Ishikawa (cell line): ENCODE measurements at regions not wholly inside any gene's neighbourhood (a gene's known extent, or its start where the extent isn't known, plus 50 kb on each side); places are given as distances from the start of the nearest gene placed in this dataset.

ENCODE experiments used
- CREB1 ChIP-seq: IDR thresholded peaks from 2 replicates; pipeline ENCODE4 v1.6.1; 2012; ENCODE audit warnings: low read depth
- EGR1 ChIP-seq: IDR thresholded peaks from 2 replicates; pipeline ENCODE4 v1.6.1; 2012
- EP300 ChIP-seq: IDR thresholded peaks from 2 replicates; pipeline ENCODE4 v1.6.1; 2012; ENCODE audit warnings: borderline replicate concordance
- FOXM1 ChIP-seq: IDR thresholded peaks from 2 replicates; pipeline ENCODE4 v1.6.1; 2012; ENCODE audit warnings: low read depth, borderline replicate concordance
- MAX ChIP-seq: IDR thresholded peaks from 2 replicates; pipeline ENCODE4 v1.6.1; 2012
- TAF1 ChIP-seq: IDR thresholded peaks from 2 replicates; pipeline ENCODE4 v1.6.1; 2012; ENCODE audit warnings: low read depth, mild to moderate bottlenecking
- TEAD4 ChIP-seq: IDR thresholded peaks from 2 replicates; pipeline ENCODE4 v1.6.1; 2012
- YY1 ChIP-seq: IDR thresholded peaks from 2 replicates; pipeline ENCODE4 v1.6.1; 2012; ENCODE audit warnings: low read depth
- ZBTB7A ChIP-seq: IDR thresholded peaks from 2 replicates; pipeline ENCODE4 v1.6.1; 2012; ENCODE audit warnings: low read depth
- TF ChIP-seq, protein P1 (sequence below): IDR thresholded peaks from 2 replicates; pipeline ENCODE4 v1.6.1; 2012; ENCODE audit warnings: low read depth, mild to moderate bottlenecking

DNA sequence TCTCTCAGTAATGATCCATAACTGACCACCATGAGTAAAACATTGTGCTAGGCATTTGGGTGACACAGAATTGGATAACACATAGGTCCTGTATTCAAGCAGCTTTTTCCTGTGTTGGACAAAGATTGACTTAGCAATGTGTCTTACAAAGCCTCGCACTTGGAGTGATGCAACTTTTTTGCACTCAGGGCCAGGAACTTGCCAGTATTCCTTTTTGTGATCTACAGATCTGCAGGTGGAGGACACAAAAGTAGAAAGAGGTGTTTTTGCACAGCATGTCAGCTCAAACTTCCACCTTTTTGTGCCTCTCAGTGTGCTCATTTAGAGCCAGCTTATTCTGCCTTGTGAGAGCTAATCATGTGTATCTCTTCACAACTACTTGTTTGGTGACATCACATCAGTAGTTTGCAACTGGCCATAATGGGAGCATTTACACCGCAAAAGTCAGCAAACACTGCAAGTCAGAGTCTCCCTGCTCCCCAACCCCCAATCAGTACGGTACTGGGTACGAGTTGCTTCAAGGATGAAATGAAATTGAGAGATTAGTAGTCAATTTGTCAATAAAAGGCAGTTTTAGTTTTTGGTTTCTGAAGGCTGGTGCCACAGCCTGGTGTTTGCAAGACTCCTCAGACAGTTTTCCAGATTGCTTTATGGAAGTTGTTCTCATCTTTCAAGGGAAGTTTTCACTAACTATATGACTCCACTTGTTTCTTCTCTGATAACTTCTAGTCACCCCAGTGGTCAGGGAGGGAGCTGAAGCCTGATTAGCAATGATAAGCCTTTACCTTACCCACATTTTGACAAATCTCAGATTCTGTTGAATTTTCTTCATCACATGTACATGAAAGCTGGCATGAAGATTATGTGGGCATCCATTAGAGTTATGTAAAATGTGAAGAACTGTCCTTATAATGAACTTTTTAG, 149.1 kb downstream of the PDCD6IP start:
- no peak for TF ChIP-seq MAX
- no peak for TF ChIP-seq CREB1
- TF ChIP-seq EGR1: no peak
- TF ChIP-seq, protein P1, sequence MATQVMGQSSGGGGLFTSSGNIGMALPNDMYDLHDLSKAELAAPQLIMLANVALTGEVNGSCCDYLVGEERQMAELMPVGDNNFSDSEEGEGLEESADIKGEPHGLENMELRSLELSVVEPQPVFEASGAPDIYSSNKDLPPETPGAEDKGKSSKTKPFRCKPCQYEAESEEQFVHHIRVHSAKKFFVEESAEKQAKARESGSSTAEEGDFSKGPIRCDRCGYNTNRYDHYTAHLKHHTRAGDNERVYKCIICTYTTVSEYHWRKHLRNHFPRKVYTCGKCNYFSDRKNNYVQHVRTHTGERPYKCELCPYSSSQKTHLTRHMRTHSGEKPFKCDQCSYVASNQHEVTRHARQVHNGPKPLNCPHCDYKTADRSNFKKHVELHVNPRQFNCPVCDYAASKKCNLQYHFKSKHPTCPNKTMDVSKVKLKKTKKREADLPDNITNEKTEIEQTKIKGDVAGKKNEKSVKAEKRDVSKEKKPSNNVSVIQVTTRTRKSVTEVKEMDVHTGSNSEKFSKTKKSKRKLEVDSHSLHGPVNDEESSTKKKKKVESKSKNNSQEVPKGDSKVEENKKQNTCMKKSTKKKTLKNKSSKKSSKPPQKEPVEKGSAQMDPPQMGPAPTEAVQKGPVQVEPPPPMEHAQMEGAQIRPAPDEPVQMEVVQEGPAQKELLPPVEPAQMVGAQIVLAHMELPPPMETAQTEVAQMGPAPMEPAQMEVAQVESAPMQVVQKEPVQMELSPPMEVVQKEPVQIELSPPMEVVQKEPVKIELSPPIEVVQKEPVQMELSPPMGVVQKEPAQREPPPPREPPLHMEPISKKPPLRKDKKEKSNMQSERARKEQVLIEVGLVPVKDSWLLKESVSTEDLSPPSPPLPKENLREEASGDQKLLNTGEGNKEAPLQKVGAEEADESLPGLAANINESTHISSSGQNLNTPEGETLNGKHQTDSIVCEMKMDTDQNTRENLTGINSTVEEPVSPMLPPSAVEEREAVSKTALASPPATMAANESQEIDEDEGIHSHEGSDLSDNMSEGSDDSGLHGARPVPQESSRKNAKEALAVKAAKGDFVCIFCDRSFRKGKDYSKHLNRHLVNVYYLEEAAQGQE: no peak
- no peak for TF ChIP-seq ZBTB7A
- no peak for TF ChIP-seq TAF1
- no peak for TF ChIP-seq YY1
- TF ChIP-seq TEAD4: no peak
- TF ChIP-seq FOXM1: no peak
- no peak for TF ChIP-seq EP300
